ENCODE measurements at regions not wholly inside any gene's neighbourhood (a gene's known extent, or its start where the extent isn't known, plus 50 kb on each side); places are given as distances from the start of the nearest gene placed in this dataset.

DNA sequence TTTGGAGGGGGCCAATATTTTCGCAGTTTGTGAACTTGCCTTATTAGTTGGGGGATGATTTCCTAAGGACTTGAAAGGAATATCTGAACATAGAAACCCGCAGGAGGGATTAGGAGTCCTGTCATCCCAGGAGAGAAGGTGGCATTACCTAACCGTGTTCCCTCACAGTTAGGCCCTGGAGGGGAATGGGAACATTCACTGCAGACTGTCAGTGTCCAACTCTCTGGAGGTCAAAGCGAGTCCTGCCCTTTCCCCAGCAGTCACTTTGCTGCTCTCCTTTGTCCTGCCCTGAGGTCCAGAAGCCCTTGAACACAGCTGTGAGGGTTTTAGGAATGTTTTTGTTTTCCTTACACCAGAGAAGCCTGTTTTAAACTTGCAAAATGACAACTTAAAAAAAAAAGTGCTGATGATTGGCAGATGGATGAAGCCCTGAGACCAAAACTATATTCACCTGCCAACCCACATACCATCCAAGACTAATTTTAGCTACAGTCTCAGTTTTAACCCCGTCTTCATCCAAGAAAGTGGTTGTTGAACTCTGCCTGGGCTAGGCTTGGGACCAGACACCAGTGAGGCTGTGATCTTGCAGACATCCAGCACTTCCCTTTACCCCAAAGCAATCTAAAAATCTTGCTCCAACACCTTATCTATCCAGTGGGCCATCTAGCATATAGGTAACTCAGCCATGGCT lies 90.5 kb upstream of the MEX3C start:
- Histone ChIP-seq H3K56ac (ENCODE audit: insufficient read length, low read depth, low read length) (no peak overlapping the region), H3K79me2 (ENCODE audit: insufficient read depth, low read length) (no peaks in the 10 kb centered on the region), H3K4me2 (ENCODE audit: insufficient read depth, insufficient read length, low read length) (no peak overlapping the region), H2BK120ac (ENCODE audit: low read depth, low read length, poor library complexity, severe bottlenecking) (no peak overlapping the region), H3K9ac (ENCODE audit: extremely low read depth, insufficient read length, low read length) (no peak overlapping the region), H2AK5ac (ENCODE audit: insufficient read length, low read length) (no peak overlapping the region), H4K20me1 (ENCODE audit: control insufficient read depth, insufficient read depth, insufficient read length) (no peaks in the 10 kb centered on the region), H3K9me3 (ENCODE audit: control insufficient read depth, low read depth, low read length) (peaks cover 4% of the 10 kb centered on the region), H3K27me3 (ENCODE audit: insufficient read depth, low read length) (no peaks in the 10 kb centered on the region), H3T11ph (ENCODE audit: low read length) (no peak overlapping the region), H3K27ac (ENCODE audit: insufficient read length, low read depth, low read length) (no peak overlapping the region), H3K18ac (ENCODE audit: insufficient read length, low read depth, low read length) (no peak overlapping the region), H2BK5ac (ENCODE audit: insufficient read length, low read length) (no peak overlapping the region), H3K14ac (ENCODE audit: insufficient read depth, low read length) (no peak overlapping the region; the same call in 1 of the 2 replicates), H4K91ac (ENCODE audit: insufficient read length, low read depth, low read length) (no peak overlapping the region), H3K23me2 (ENCODE audit: insufficient read length, low read depth, low read length, poor library complexity, severe bottlenecking) (no peaks in the 10 kb centered on the region), H3K79me1 (ENCODE audit: insufficient read depth, low read depth, low read length, poor library complexity, severe bottlenecking) (no peaks in the 10 kb centered on the region), H3K23ac (ENCODE audit: insufficient read length, low read depth, low read length) (no peak overlapping the region), H2BK12ac (ENCODE audit: insufficient read length, low read depth, low read length) (no peak overlapping the region), H4K5ac (ENCODE audit: insufficient read length, low read depth, low read length) (no peak overlapping the region), H2AFZ (ENCODE audit: low read length) (no peak overlapping the region), H3K4ac (ENCODE audit: low read depth, low read length) (no peak overlapping the region), H3K4me1 (ENCODE audit: insufficient read depth, low read length) (no peaks in the 10 kb centered on the region), H4K8ac (replicated peaks; ENCODE audit: insufficient read length, low read depth, low read length) (no peak overlapping the region), H2BK15ac (ENCODE audit: low read depth, low read length) (no peak overlapping the region), H2BK20ac (ENCODE audit: low read depth, low read length, poor library complexity, severe bottlenecking) (no peak overlapping the region)
- DNase-seq: no peak
- peaks cover 16 to 22% of the 10 kb centered on the region in 2 experiments for H3K4me1 Mint-ChIP-seq
- peaks cover 6 to 10% of the 10 kb centered on the region in 2 experiments; a peak in 3 of 5 replicates for H3K9me3 Mint-ChIP-seq
- peak overlapping the region in 1 of 3 experiments; percentile 58; a peak in 3 of 7 replicates for H3K27ac Mint-ChIP-seq
- H3K27me3 Mint-ChIP-seq (ENCODE audit: low read depth): no peaks in the 10 kb centered on the region; the same call in 1 of the 2 replicates
- H3K4me3 Mint-ChIP-seq: no peak overlapping the region
- no CpG with 5 or more reads among the region's 5 CpGs for WGBS (ENCODE audit: extremely low coverage, insufficient read length, low lambda C conversion rate)
- TF ChIP-seq, protein P1, sequence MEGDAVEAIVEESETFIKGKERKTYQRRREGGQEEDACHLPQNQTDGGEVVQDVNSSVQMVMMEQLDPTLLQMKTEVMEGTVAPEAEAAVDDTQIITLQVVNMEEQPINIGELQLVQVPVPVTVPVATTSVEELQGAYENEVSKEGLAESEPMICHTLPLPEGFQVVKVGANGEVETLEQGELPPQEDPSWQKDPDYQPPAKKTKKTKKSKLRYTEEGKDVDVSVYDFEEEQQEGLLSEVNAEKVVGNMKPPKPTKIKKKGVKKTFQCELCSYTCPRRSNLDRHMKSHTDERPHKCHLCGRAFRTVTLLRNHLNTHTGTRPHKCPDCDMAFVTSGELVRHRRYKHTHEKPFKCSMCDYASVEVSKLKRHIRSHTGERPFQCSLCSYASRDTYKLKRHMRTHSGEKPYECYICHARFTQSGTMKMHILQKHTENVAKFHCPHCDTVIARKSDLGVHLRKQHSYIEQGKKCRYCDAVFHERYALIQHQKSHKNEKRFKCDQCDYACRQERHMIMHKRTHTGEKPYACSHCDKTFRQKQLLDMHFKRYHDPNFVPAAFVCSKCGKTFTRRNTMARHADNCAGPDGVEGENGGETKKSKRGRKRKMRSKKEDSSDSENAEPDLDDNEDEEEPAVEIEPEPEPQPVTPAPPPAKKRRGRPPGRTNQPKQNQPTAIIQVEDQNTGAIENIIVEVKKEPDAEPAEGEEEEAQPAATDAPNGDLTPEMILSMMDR (conservative IDR thresholded peaks at IDR 0.05): no peak
- peaks cover 4 to 17% (median 6%) of the 10 kb centered on the region in 3 experiments for H3K36me3 Mint-ChIP-seq (ENCODE audit: insufficient read depth in 1 of 3, low read depth in 3 of 3)
